ENCODE measurements at regions not wholly inside any gene's neighbourhood (a gene's known extent, or its start where the extent isn't known, plus 50 kb on each side); places are given as distances from the start of the nearest gene placed in this dataset.
"Not testable (repeated sequence)": the region's sequence is repeated elsewhere in the genome, so short reads cannot be mapped to it uniquely, and the experiment has no call there.

GRCh38 chr18:60062831-60063230, 163.0 kb downstream of the PMAIP1 start:
- DNase-seq (ENCODE audit: low read depth) = not testable (repeated sequence)

GRCh38 chr18:60062396-60062795, 162.6 kb downstream of the PMAIP1 start:
- no peak for DNase-seq (ENCODE audit: low read depth)

GRCh38 chr18:60060578-60060977, 160.8 kb downstream of the PMAIP1 start:
- no peak for DNase-seq (ENCODE audit: low read depth)

- DNase-seq (ENCODE audit: low read depth) = no peak
These were observed 160.2 kb downstream of the PMAIP1 start for GRCh38 chr18:60060026-60060425.

- DNase-seq (ENCODE audit: low read depth) = no peak
These were observed 159.4 kb downstream of the PMAIP1 start for GRCh38 chr18:60059216-60059615.

GRCh38 chr18:60053747-60054304, 154.0 kb downstream of the PMAIP1 start:
- DNase-seq (ENCODE audit: low read depth) = no peak

- DNase-seq (ENCODE audit: low read depth) = no peak
These were observed 151.0 kb downstream of the PMAIP1 start for GRCh38 chr18:60050821-60051220.

- DNase-seq (ENCODE audit: low read depth) = no peak
These were observed 149.4 kb downstream of the PMAIP1 start for GRCh38 chr18:60049172-60049571.

GRCh38 chr18:60047556-60047955, 147.8 kb downstream of the PMAIP1 start:
- no peak for DNase-seq (ENCODE audit: low read depth)

GRCh38 chr18:60044290-60045006, 144.7 kb downstream of the PMAIP1 start:
- DNase-seq (ENCODE audit: low read depth) = no peak

GRCh38 chr18:60040971-60041370, 141.2 kb downstream of the PMAIP1 start:
- no peak for DNase-seq (ENCODE audit: low read depth)

GRCh38 chr18:60038731-60039130, 138.9 kb downstream of the PMAIP1 start:
- no peak for DNase-seq (ENCODE audit: low read depth)

GRCh38 chr18:60027397-60027796, 127.6 kb downstream of the PMAIP1 start:
- DNase-seq (ENCODE audit: low read depth) = no peak

GRCh38 chr18:60024857-60025256, 125.1 kb downstream of the PMAIP1 start:
- no peak for DNase-seq (ENCODE audit: low read depth)

- DNase-seq (ENCODE audit: low read depth) = no peak
These were observed 124.5 kb downstream of the PMAIP1 start for GRCh38 chr18:60024345-60024744.

- no peak for DNase-seq (ENCODE audit: low read depth)
These were observed 123.0 kb downstream of the PMAIP1 start for GRCh38 chr18:60022671-60023276.

GRCh38 chr18:60021556-60021955, 121.8 kb downstream of the PMAIP1 start:
- DNase-seq (ENCODE audit: low read depth) = no peak

- no peak for DNase-seq (ENCODE audit: low read depth)
These were observed 120.5 kb downstream of the PMAIP1 start for GRCh38 chr18:60020107-60020925.

GRCh38 chr18:60019463-60019840, 119.7 kb downstream of the PMAIP1 start:
- DNase-seq (ENCODE audit: low read depth) = no peak

- no peak for DNase-seq (ENCODE audit: low read depth)
These were observed 119.0 kb downstream of the PMAIP1 start for GRCh38 chr18:60018618-60019462.

- not testable (repeated sequence) for DNase-seq (ENCODE audit: low read depth)
These were observed 118.3 kb downstream of the PMAIP1 start for GRCh38 chr18:60018134-60018533.

GRCh38 chr18:60017371-60017770, 117.6 kb downstream of the PMAIP1 start:
- DNase-seq (ENCODE audit: low read depth) = no peak

All from activated T-cell treated with anti-CD3 and anti-CD28 coated beads for 48 hours (primary cell).